NCI-H1930 (cell line): ENCODE measurements at regions not wholly inside any gene's neighbourhood (a gene's known extent, or its start where the extent isn't known, plus 50 kb on each side); places are given as distances from the start of the nearest gene placed in this dataset.
"Not testable (repeated sequence)": the region's sequence is repeated elsewhere in the genome, so short reads cannot be mapped to it uniquely, and the experiment has no call there.

ENCODE experiments used
- DNase-seq, 2 experiments: peaks; one replicate each; lab custom pipeline; 2025; lab: John Stamatoyannopoulos, UW

DNA sequence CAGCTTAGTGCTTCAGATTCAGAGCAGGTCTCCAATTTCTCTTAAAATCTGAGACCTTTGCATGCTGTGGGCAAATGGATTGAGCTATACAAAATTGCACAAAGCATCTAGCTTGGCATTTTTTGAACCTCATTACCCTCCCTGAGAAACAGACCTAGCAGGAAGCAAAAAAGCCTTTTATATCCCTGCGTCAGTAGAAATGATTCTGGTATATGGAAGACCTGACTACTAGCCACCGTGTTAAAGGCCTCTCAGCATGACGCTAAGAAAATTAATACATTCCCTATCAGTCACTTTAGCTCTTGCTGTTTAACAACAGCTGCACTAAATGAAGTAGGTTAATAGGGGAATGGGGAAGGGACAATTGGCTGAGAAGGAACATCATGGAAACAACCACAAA is 110.7 kb upstream of the SMLR1 start:
- no peak for DNase-seq

- DNase-seq, result no peak
Measured at GRCh38 chr6:130717657-130718056, 109.5 kb upstream of the SMLR1 start.

DNA sequence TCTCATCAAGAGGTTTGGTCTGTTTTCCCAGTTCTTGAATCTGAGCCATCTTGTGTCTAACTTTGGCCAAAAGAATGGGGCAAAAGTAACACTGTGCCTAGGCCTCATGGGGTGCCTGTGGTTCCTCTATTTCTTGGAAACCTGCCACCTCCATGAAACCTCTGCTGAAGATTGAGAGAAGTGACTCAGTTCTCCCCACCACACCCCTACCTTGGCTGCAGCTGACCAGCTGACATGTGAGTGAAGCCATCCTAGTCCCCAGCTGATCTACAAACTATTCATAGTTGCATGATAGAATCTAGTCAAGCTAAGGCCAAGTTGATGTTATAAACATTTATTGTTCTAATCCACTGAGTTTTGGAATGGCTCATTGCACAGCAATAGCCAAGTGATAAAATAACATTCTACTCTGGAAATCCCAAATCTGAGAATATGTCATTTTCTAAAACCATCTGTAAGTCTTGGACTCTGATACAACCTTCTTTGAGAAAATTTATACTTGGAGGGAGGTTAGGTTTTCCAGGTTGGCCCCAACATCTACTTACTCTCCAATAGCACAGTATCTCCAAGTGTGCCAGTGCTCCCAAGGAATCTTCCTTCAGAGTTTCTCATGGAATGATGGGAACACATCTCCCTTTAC is 107.0 kb upstream of the SMLR1 start:
- DNase-seq, result no peak

- no peak for DNase-seq
Measured at GRCh38 chr6:130724089-130724488, 103.1 kb upstream of the SMLR1 start.

DNA sequence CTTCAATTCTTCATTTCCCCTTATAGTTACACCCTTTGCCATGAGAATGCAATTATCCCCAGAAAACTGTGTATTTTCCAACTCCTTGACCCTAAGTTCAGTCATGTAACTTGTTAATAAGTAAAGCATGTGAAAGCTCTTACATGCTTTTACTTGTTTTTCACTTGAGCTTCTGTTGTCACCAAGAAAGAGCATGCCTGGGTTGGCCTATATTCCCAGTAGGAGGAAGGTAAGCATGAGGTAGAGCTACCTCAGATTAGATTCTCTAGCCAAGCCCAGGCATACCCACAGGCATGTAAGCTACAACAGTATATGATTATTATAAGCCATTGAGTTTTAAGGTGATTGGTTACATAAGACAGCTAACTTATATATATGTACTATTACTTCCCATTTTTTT is 101.7 kb upstream of the SMLR1 start:
- DNase-seq, result no peak

- DNase-seq, result not testable (repeated sequence)
Measured at GRCh38 chr6:130728064-130728463, 99.1 kb upstream of the SMLR1 start.

GRCh38 chr6:130730600-130730999 is 96.6 kb upstream of the SMLR1 start:
- no peak for DNase-seq

GRCh38 chr6:130734161-130734560 is 93.0 kb upstream of the SMLR1 start:
- no peak for DNase-seq

GRCh38 chr6:130740308-130740707 is 86.9 kb upstream of the SMLR1 start:
- DNase-seq, result no peak

GRCh38 chr6:130742131-130742681 is 85.0 kb upstream of the SMLR1 start:
- DNase-seq, result no peak

DNA sequence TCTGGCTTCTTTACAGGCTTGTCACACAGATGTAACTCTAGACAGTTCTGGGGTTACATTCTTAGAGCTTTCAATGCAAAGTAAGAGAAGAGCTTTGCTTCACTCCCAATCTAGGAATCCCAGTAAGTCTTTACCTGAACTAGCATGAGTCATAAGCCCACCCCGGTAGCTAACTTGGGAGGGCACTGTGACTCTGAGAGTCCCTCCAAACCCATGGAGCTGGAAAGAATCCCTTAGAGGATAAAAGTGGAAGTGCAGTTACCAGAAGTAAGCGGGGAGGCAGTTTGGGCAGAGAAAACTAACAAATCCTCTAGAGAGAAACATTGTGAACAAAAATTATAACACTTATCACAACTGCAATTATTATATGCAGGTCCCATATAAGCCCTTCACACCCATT is 84.0 kb upstream of the SMLR1 start:
- no peak for DNase-seq

DNA sequence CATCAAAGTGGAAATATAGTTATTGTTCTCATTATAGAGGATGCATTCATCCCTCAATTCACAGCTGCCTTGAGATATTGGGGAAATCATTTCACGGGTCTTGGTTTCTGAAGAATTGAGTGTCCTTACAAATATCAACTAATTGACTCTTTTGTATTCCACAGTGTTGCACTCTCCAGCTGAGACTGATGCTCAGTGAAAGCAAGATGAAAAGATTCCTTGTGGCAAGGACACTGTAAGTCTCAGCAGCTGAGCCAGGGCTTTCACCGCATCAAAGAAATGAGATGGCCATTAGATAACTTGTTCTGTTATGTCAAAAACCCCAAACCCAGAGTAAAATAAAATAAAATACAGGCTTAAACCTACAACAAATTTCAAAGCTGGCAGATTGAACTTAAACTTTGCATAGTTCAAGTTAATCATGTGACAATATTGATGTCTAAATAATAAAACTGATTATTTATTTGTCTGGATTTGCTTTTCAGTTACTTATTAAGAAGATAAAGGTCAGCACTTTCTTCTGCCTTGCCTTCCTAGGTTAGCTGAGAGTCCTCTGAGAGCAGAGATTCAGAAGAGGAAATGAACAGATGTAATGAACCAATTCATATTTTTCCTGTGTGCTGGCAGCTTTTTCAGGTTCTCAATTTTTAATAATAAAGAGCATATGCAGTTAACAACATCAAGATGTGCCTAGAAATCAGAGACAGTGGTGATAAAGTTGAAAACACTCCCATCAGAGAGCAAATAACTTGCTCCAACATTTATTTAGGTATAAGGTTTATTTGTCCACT is 82.4 kb upstream of the SMLR1 start:
- no peak for DNase-seq

DNA sequence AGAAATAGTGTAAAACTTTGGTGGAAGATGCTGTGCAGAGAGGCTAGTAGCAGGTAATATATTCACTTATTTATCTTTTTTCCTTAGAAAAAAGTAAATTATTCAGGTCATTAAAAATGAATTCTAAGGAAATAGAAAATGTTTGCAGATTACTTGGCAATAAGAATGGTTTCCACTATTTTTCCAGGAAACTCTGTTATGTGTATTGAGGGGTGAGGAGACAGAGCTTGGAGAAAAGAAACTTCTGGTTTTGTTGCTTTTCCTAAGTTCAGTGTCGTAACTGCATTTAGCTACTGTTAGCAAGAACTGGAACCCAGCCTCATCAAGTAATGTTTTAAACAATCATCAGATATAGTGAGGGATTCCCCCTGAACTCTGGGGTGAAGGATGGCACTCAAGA is 79.2 kb upstream of the SMLR1 start:
- no peak for DNase-seq

- DNase-seq, result no peak
Measured at GRCh38 chr6:130749402-130749801, 77.8 kb upstream of the SMLR1 start.

- DNase-seq, result no peak
Measured at GRCh38 chr6:130752267-130752666, 74.9 kb upstream of the SMLR1 start.

DNA sequence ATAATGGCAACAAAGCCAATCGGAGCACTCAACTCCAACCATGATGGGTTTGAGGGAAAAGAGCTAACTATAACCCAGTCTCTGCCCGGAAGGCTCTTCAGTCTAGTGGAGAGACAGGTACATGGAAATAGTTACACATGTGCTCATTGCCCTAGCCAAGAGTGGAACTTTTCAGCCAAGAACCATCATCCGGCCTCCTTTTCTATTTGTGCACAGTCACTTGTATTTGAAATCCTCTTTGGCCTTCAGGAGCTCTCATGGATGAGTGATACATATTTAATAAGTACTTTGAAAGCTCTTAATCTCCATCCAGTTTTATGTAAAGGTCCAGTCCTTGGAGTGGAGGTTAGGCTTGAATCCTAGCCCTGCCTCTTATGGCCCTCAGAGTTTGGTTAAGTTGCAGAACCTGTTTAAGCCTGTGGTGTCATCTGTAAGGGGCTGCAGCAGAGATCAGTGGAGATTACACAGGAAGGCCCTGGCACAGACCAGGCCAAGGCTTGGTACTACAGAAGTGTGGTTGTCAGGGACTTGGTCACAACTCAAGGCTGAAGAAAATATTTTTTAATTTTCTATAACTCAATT is 72.3 kb upstream of the SMLR1 start:
- no peak for DNase-seq

- no peak for DNase-seq
Measured at GRCh38 chr6:130755368-130756034, 71.7 kb upstream of the SMLR1 start.

- no peak for DNase-seq
Measured at GRCh38 chr6:130756824-130757223, 70.4 kb upstream of the SMLR1 start.

GRCh38 chr6:130758813-130759212 is 68.4 kb upstream of the SMLR1 start:
- no peak for DNase-seq

DNA sequence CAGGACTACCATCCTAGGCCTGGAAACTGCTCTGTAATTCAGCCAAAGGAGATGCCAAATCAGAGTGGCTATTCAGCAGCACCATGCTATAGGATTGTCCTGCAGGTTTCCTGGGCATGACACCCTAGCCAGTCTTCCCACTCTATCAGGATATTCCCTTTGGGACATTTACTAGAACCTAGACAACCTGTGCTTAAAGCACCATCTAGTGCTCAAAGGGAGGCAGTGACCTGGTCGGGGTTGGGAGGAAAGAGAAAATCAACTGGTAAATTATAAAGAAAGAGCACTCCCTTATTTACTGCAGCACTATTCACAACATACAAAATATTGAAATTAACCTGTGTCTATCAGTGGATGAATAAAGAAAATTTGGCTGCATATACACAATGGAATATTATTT is 67.2 kb upstream of the SMLR1 start:
- peak in 1 of 2 experiments; percentile 4 for DNase-seq

DNA sequence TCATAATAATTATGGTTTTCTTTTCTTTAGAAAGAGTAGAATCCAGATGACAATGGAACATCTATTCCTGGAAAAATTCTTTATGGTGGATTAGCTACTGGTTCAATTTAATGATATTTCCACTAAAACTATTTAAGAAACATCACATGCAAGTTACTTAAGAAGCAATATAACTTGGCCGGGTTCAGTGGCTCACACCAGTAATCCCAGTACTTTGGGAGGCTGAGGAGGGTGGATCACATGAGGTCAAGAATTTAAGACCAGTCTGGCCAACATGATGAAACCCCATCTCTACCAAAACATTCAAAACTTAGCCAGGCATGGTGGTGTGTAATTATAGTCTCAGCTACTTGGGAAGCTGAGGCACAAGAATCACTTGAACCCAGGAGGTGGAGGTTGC is 65.9 kb upstream of the SMLR1 start:
- no peak for DNase-seq

DNA sequence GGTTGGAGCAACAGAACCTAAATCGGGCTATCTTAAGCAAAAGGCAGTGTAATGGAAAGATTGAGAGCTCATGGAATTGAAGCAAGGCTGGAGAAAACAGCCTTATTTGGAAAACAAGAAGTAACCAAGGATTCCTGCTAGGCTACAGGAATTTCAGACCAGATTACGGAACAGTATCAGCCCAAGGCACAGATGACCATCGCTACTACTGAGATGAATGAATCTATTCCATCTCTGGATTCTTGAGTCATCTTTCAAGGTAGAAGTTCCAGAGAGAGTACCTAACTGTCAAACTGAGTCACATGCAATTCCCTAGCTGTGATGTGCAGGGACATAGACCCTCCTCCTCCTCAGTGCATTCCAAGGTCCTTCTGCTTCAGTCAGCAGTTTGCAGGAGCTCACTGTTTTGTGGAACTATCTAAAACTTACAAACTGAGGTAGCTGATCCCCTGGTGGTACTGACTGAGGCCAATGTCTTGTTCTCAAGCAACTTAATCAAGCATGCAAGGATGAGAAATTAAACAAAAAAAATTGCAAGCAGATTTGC is 62.0 kb upstream of the SMLR1 start:
- DNase-seq, result no peak
